ENCODE measurements at regions not wholly inside any gene's neighbourhood (a gene's known extent, or its start where the extent isn't known, plus 50 kb on each side); places are given as distances from the start of the nearest gene placed in this dataset.

GRCh38 chr9:28329323-28329722 is 756.0 kb upstream of the C9orf72 start:
- H3K9ac ChIP-seq: no peak overlapping the region
- no peaks in the 10 kb centered on the region for H3K9me3 ChIP-seq (ENCODE audit: low read depth)
- no peak for TF ChIP-seq CTCF (IDR thresholded peaks at IDR 0.05)
- no peak for TF ChIP-seq EZH2phosphoT487 (IDR thresholded peaks at IDR 0.05)
- TF ChIP-seq EZH2 (IDR thresholded peaks at IDR 0.05): no peak
- Mint-ChIP-seq H3K36me3 (no peaks in the 10 kb centered on the region), H3K27ac (no peak overlapping the region), H3K27me3 (ENCODE audit: insufficient read depth, low read depth) (no peaks in the 10 kb centered on the region), H3K9me3 (peaks cover 3% of the 10 kb centered on the region), H3K4me3 (no peak overlapping the region), H3K4me1 (peaks cover 5% of the 10 kb centered on the region)
- H3F3A ChIP-seq (ENCODE audit: low read depth): no peaks in the 10 kb centered on the region
- H3K27ac ChIP-seq: no peak overlapping the region
- no peak overlapping the region for H3K4me2 ChIP-seq
- H2AFZ ChIP-seq (replicated peaks): no peak overlapping the region
- H4K20me1 ChIP-seq (ENCODE audit: low read depth): no peaks in the 10 kb centered on the region
- DNase-seq (ENCODE audit: low spot score): no peak
- H3K36me3 ChIP-seq: no peaks in the 10 kb centered on the region
- peaks cover 14% of the 10 kb centered on the region for H3K4me1 ChIP-seq
- no peaks in the 10 kb centered on the region for H3K27me3 ChIP-seq
- H3K79me2 ChIP-seq (ENCODE audit: low read depth): no peaks in the 10 kb centered on the region
- H3K4me3 ChIP-seq: no peak overlapping the region

- peaks cover 3% of the 10 kb centered on the region for H3K9me3 Mint-ChIP-seq
- Histone ChIP-seq H3K79me2 (ENCODE audit: low read depth) (no peaks in the 10 kb centered on the region), H3K9ac (no peak overlapping the region), H3K36me3 (no peaks in the 10 kb centered on the region), H3F3A (ENCODE audit: low read depth) (no peaks in the 10 kb centered on the region), H2AFZ (replicated peaks) (peak overlapping the region; percentile 8), H3K27me3 (no peaks in the 10 kb centered on the region), H3K9me3 (ENCODE audit: low read depth) (no peaks in the 10 kb centered on the region), H3K4me3 (no peak overlapping the region), H3K4me2 (no peak overlapping the region), H3K27ac (no peak overlapping the region), H4K20me1 (ENCODE audit: low read depth) (no peaks in the 10 kb centered on the region), H3K4me1 (peaks cover 19% of the 10 kb centered on the region)
- TF ChIP-seq EZH2 (IDR thresholded peaks at IDR 0.05) (no peak), EZH2phosphoT487 (IDR thresholded peaks at IDR 0.05) (no peak)
- peaks cover 5% of the 10 kb centered on the region for H3K4me1 Mint-ChIP-seq
- no peak overlapping the region for H3K27ac Mint-ChIP-seq
- no peak overlapping the region for H3K4me3 Mint-ChIP-seq
- no peaks in the 10 kb centered on the region for H3K36me3 Mint-ChIP-seq
- H3K27me3 Mint-ChIP-seq (ENCODE audit: insufficient read depth, low read depth): no peaks in the 10 kb centered on the region
- DNase-seq (ENCODE audit: low spot score): no peak
Measured at GRCh38 chr9:28332648-28333047, 759.4 kb upstream of the C9orf72 start.

- Mint-ChIP-seq H3K4me3 (no peak overlapping the region), H3K36me3 (no peaks in the 10 kb centered on the region), H3K27me3 (ENCODE audit: insufficient read depth, low read depth) (peaks cover 2% of the 10 kb centered on the region), H3K9me3 (peaks cover 3% of the 10 kb centered on the region), H3K4me1 (no peaks in the 10 kb centered on the region), H3K27ac (no peak overlapping the region)
- no peak overlapping the region for H3K9ac ChIP-seq
- no peak overlapping the region for H3K27ac ChIP-seq
- H3K27me3 ChIP-seq: no peaks in the 10 kb centered on the region
- no peak for DNase-seq (ENCODE audit: low spot score)
- H2AFZ ChIP-seq (replicated peaks): no peak overlapping the region
- H3K4me2 ChIP-seq: no peak overlapping the region
- no peaks in the 10 kb centered on the region for H3K9me3 ChIP-seq (ENCODE audit: low read depth)
- no peaks in the 10 kb centered on the region for H3K79me2 ChIP-seq (ENCODE audit: low read depth)
- no peak for TF ChIP-seq EZH2phosphoT487 (IDR thresholded peaks at IDR 0.05)
- H4K20me1 ChIP-seq (ENCODE audit: low read depth): no peaks in the 10 kb centered on the region
- no peak overlapping the region for H3K4me3 ChIP-seq
- no peaks in the 10 kb centered on the region for H3K36me3 ChIP-seq
- no peaks in the 10 kb centered on the region for H3K4me1 ChIP-seq
- H3F3A ChIP-seq (ENCODE audit: low read depth): no peaks in the 10 kb centered on the region
Measured at GRCh38 chr9:28341913-28342312, 768.6 kb upstream of the C9orf72 start.

GRCh38 chr9:28342815-28343338 is 769.6 kb upstream of the C9orf72 start:
- H3K4me3 ChIP-seq: no peak overlapping the region
- H3K4me3 Mint-ChIP-seq: no peak overlapping the region
- H3K27ac ChIP-seq: no peak overlapping the region
- DNase-seq (ENCODE audit: low spot score): no peak
- H3K27me3 Mint-ChIP-seq (ENCODE audit: insufficient read depth, low read depth): peaks cover under 1% of the 10 kb centered on the region
- H3K27me3 ChIP-seq: no peaks in the 10 kb centered on the region
- H3K4me2 ChIP-seq: no peak overlapping the region
- no peak for TF ChIP-seq EZH2 (IDR thresholded peaks at IDR 0.05)
- TF ChIP-seq CTCF (IDR thresholded peaks at IDR 0.05): no peak
- TF ChIP-seq EZH2phosphoT487 (IDR thresholded peaks at IDR 0.05): no peak
- H3F3A ChIP-seq (ENCODE audit: low read depth): no peaks in the 10 kb centered on the region
- no peaks in the 10 kb centered on the region for H3K36me3 ChIP-seq
- H3K36me3 Mint-ChIP-seq: no peaks in the 10 kb centered on the region
- no peaks in the 10 kb centered on the region for H3K4me1 ChIP-seq
- H4K20me1 ChIP-seq (ENCODE audit: low read depth): no peaks in the 10 kb centered on the region
- H3K79me2 ChIP-seq (ENCODE audit: low read depth): no peaks in the 10 kb centered on the region
- H3K4me1 Mint-ChIP-seq: peaks cover 1% of the 10 kb centered on the region
- H3K9me3 ChIP-seq (ENCODE audit: low read depth): no peaks in the 10 kb centered on the region
- H3K9ac ChIP-seq: no peak overlapping the region
- peaks cover 2% of the 10 kb centered on the region for H3K9me3 Mint-ChIP-seq
- H2AFZ ChIP-seq (replicated peaks): no peak overlapping the region
- no peak overlapping the region for H3K27ac Mint-ChIP-seq

Data from neural progenitor cell (in vitro differentiated cells).